ENCODE measurements at regions not wholly inside any gene's neighbourhood (a gene's known extent, or its start where the extent isn't known, plus 50 kb on each side); places are given as distances from the start of the nearest gene placed in this dataset.
"Not testable (repeated sequence)": the region's sequence is repeated elsewhere in the genome, so short reads cannot be mapped to it uniquely, and the experiment has no call there.

- TF ChIP-seq CTCF (IDR thresholded peaks at IDR 0.05; ENCODE audit: low read depth, low read length) = no peak
- no peak for TF ChIP-seq EZH2phosphoT487 (IDR thresholded peaks at IDR 0.05; ENCODE audit: low read depth)
- H3K27ac ChIP-seq (ENCODE audit: low read length) = no peak overlapping the region
- H3K79me2 ChIP-seq (ENCODE audit: low read length) = no peaks in the 10 kb centered on the region
Measured at GRCh38 chr4:127007305-127007704, 625.5 kb upstream of the INTU start.

GRCh38 chr4:127012549-127012948 is 620.2 kb upstream of the INTU start:
- Histone ChIP-seq H3K4me1 (ENCODE audit: low read length) (no peaks in the 10 kb centered on the region), H3K36me3 (replicated peaks; ENCODE audit: low read depth, low read length) (no peaks in the 10 kb centered on the region), H2AFZ (ENCODE audit: low read depth, low read length) (no peak overlapping the region), H3K9me3 (ENCODE audit: insufficient read depth, low read length) (no peaks in the 10 kb centered on the region), H3K4me2 (ENCODE audit: low read length) (no peak overlapping the region), H3K27me3 (ENCODE audit: low read depth, low read length) (no peaks in the 10 kb centered on the region), H4K20me1 (ENCODE audit: insufficient read depth, low read length) (no peaks in the 10 kb centered on the region), H3K27ac (ENCODE audit: low read length) (no peak overlapping the region), H3K4me3 (ENCODE audit: low read length) (no peak overlapping the region), H3K9ac (ENCODE audit: low read length) (no peak overlapping the region), H3K79me2 (ENCODE audit: low read length) (no peaks in the 10 kb centered on the region)
- TF ChIP-seq EZH2phosphoT487 (IDR thresholded peaks at IDR 0.05; ENCODE audit: low read depth) (no peak), CTCF (IDR thresholded peaks at IDR 0.05; ENCODE audit: low read depth, low read length) (no peak)

More at GRCh38 chr4:127007305-127007704, 625.5 kb upstream of the INTU start:
- no peak overlapping the region for H3K4me2 ChIP-seq (ENCODE audit: low read length)
- H3K9ac ChIP-seq (ENCODE audit: low read length) = no peak overlapping the region
- no peaks in the 10 kb centered on the region for H4K20me1 ChIP-seq (ENCODE audit: insufficient read depth, low read length)
- no peaks in the 10 kb centered on the region for H3K9me3 ChIP-seq (ENCODE audit: insufficient read depth, low read length)
- H3K4me1 ChIP-seq (ENCODE audit: low read length) = no peaks in the 10 kb centered on the region
- H2AFZ ChIP-seq (ENCODE audit: low read depth, low read length) = no peak overlapping the region
- no peak overlapping the region for H3K4me3 ChIP-seq (ENCODE audit: low read length)
- no peaks in the 10 kb centered on the region for H3K27me3 ChIP-seq (ENCODE audit: low read depth, low read length)
- H3K36me3 ChIP-seq (replicated peaks; ENCODE audit: low read depth, low read length) = no peaks in the 10 kb centered on the region

- Histone ChIP-seq H3K4me3 (ENCODE audit: low read length) (no peak overlapping the region), H4K20me1 (ENCODE audit: insufficient read depth, low read length) (no peaks in the 10 kb centered on the region), H3K36me3 (replicated peaks; ENCODE audit: low read depth, low read length) (no peaks in the 10 kb centered on the region), H3K4me1 (ENCODE audit: low read length) (no peaks in the 10 kb centered on the region), H3K9ac (ENCODE audit: low read length) (no peak overlapping the region), H3K27me3 (ENCODE audit: low read depth, low read length) (no peaks in the 10 kb centered on the region), H3K79me2 (ENCODE audit: low read length) (no peaks in the 10 kb centered on the region), H3K27ac (ENCODE audit: low read length) (no peak overlapping the region), H3K9me3 (ENCODE audit: insufficient read depth, low read length) (no peaks in the 10 kb centered on the region), H3K4me2 (ENCODE audit: low read length) (no peak overlapping the region), H2AFZ (ENCODE audit: low read depth, low read length) (no peak overlapping the region)
- TF ChIP-seq EZH2phosphoT487 (IDR thresholded peaks at IDR 0.05; ENCODE audit: low read depth) (no peak), CTCF (IDR thresholded peaks at IDR 0.05; ENCODE audit: low read depth, low read length) (no peak)
Measured at GRCh38 chr4:127015667-127016117, 617.1 kb upstream of the INTU start.

GRCh38 chr4:127018381-127018780 is 614.4 kb upstream of the INTU start:
- H3K4me1 ChIP-seq (ENCODE audit: low read length) = no peaks in the 10 kb centered on the region
- no peak overlapping the region for H3K4me2 ChIP-seq (ENCODE audit: low read length)
- no peaks in the 10 kb centered on the region for H3K9me3 ChIP-seq (ENCODE audit: insufficient read depth, low read length)
- no peak for TF ChIP-seq CTCF (IDR thresholded peaks at IDR 0.05; ENCODE audit: low read depth, low read length)
- no peak for TF ChIP-seq EZH2phosphoT487 (IDR thresholded peaks at IDR 0.05; ENCODE audit: low read depth)
- no peak overlapping the region for H3K27ac ChIP-seq (ENCODE audit: low read length)
- no peak overlapping the region for H2AFZ ChIP-seq (ENCODE audit: low read depth, low read length)
- no peaks in the 10 kb centered on the region for H3K79me2 ChIP-seq (ENCODE audit: low read length)
- H3K9ac ChIP-seq (ENCODE audit: low read length) = no peak overlapping the region
- no peak overlapping the region for H3K4me3 ChIP-seq (ENCODE audit: low read length)
- no peaks in the 10 kb centered on the region for H4K20me1 ChIP-seq (ENCODE audit: insufficient read depth, low read length)
- H3K36me3 ChIP-seq (replicated peaks; ENCODE audit: low read depth, low read length) = no peaks in the 10 kb centered on the region
- no peaks in the 10 kb centered on the region for H3K27me3 ChIP-seq (ENCODE audit: low read depth, low read length)

GRCh38 chr4:127020831-127021230 is 611.9 kb upstream of the INTU start:
- H2AFZ ChIP-seq (ENCODE audit: low read depth, low read length); H3K4me2 ChIP-seq (ENCODE audit: low read length); H3K9me3 ChIP-seq (ENCODE audit: insufficient read depth, low read length); H3K9ac ChIP-seq (ENCODE audit: low read length); H3K27ac ChIP-seq (ENCODE audit: low read length); H3K27me3 ChIP-seq (ENCODE audit: low read depth, low read length); H3K4me3 ChIP-seq (ENCODE audit: low read length); H3K4me1 ChIP-seq (ENCODE audit: low read length); H3K36me3 ChIP-seq (replicated peaks; ENCODE audit: low read depth, low read length); H3K79me2 ChIP-seq (ENCODE audit: low read length); H4K20me1 ChIP-seq (ENCODE audit: insufficient read depth, low read length): not testable (repeated sequence)
